Erythroblast (primary cell): ENCODE measurements at regions not wholly inside any gene's neighbourhood (a gene's known extent, or its start where the extent isn't known, plus 50 kb on each side); places are given as distances from the start of the nearest gene placed in this dataset.

ENCODE experiments used
- GATA1 ChIP-seq: IDR thresholded peaks from 2 replicates; pipeline ENCODE4 v1.6.1; 2011; ENCODE audit warnings: low read depth, mild to moderate bottlenecking, control low read depth, low read length, moderate library complexity
- POLR2A ChIP-seq: IDR thresholded peaks from 2 replicates; pipeline ENCODE4 v1.6.1; 2011; ENCODE audit warnings: mild to moderate bottlenecking, low read length

- TF ChIP-seq POLR2A (no peak), GATA1 (no peak)
These were observed 61.9 kb upstream of the BZW1 start for GRCh38 chr2:200749631-200750322.
